ENCODE measurements at regions not wholly inside any gene's neighbourhood (a gene's known extent, or its start where the extent isn't known, plus 50 kb on each side); places are given as distances from the start of the nearest gene placed in this dataset.

- Histone ChIP-seq H3K9me3 (ENCODE audit: insufficient read depth in 2 of 2, low read depth in 1 of 2, low read length in 1 of 2) (no peaks in the 10 kb centered on the region), H3K9ac (replicated peaks in 1 of 4; ENCODE audit: extremely low read depth in 1 of 4, low read depth in 3 of 4, low read length in 3 of 4) (no peak overlapping the region), H3K4ac (replicated peaks; ENCODE audit: insufficient read length, low read depth, low read length) (no peak overlapping the region), H4K91ac (replicated peaks; ENCODE audit: insufficient read length, low read length) (no peak overlapping the region), H2BK12ac (ENCODE audit: low read depth, low read length) (no peak overlapping the region), H2BK120ac (replicated peaks; ENCODE audit: low read depth, low read length) (no peak overlapping the region), H4K8ac (ENCODE audit: extremely low read depth, insufficient read depth, low read length) (no peak overlapping the region), H3K4me1 (replicated peaks in 1 of 4; ENCODE audit: control insufficient read depth in 3 of 4, insufficient read depth in 4 of 4, low read length in 3 of 4) (peaks cover 0 to 7% (median 6%) of the 10 kb centered on the region in 4 experiments; a peak in 3 of 7 replicates), H3K27ac (ENCODE audit: low read depth, low read length) (no peak overlapping the region), H4K5ac (ENCODE audit: insufficient read length, low read depth, low read length) (no peak overlapping the region), H3K4me2 (ENCODE audit: insufficient read depth in 1 of 2, low read depth in 2 of 2, low read length in 2 of 2) (no peak overlapping the region), H3K14ac (ENCODE audit: insufficient read length) (no peak overlapping the region), H3K79me1 (ENCODE audit: low read depth, low read length) (no peaks in the 10 kb centered on the region), H3K27me3 (replicated peaks in 1 of 4; ENCODE audit: control insufficient read depth in 3 of 4, extremely low read depth in 1 of 4, insufficient read depth in 3 of 4, low read length in 3 of 4) (no peaks in the 10 kb centered on the region), H3K56ac (replicated peaks; ENCODE audit: insufficient read length, low read depth, low read length) (no peak overlapping the region), H3K18ac (ENCODE audit: extremely low read depth, low read length) (no peak overlapping the region), H2BK15ac (ENCODE audit: low read length) (no peak overlapping the region), H3K36me3 (ENCODE audit: control insufficient read depth in 2 of 4, insufficient read depth in 4 of 4, low read length in 3 of 4) (no peaks in the 10 kb centered on the region), H3K4me3 (ENCODE audit: extremely low read depth in 1 of 4, insufficient read depth in 2 of 4, low read depth in 3 of 4, low read length in 4 of 4) (no peak overlapping the region), H4K20me1 (replicated peaks in 1 of 2; ENCODE audit: control insufficient read depth in 1 of 2, insufficient read depth in 2 of 2, low read length in 2 of 2) (no peaks in the 10 kb centered on the region), H2AFZ (ENCODE audit: low read length) (no peak overlapping the region), H3K79me2 (ENCODE audit: control insufficient read depth in 1 of 2, insufficient read depth in 2 of 2, low read length in 2 of 2) (no peaks in the 10 kb centered on the region), H2BK20ac (ENCODE audit: low read length) (no peak overlapping the region), H3K23me2 (ENCODE audit: low read depth, low read length) (no peaks in the 10 kb centered on the region), H3K23ac (ENCODE audit: insufficient read length) (no peak overlapping the region), H2BK5ac (ENCODE audit: low read depth, low read length) (no peak overlapping the region), H2AK5ac (ENCODE audit: low read depth, low read length) (no peak overlapping the region)
- TF ChIP-seq NRF1 (IDR thresholded peaks at IDR 0.05; ENCODE audit: low read depth, low read length) (no peak), KDM1A (IDR thresholded peaks at IDR 0.05; ENCODE audit: borderline replicate concordance, low read length) (no peak), CBX5 (IDR thresholded peaks at IDR 0.05; ENCODE audit: low read depth, low read length) (no peak), POU5F1 (IDR thresholded peaks at IDR 0.05; ENCODE audit: low read depth, low read length) (no peak), RXRA (IDR thresholded peaks at IDR 0.05; ENCODE audit: insufficient read depth, low read depth, low read length) (no peak), USF2 (IDR thresholded peaks at IDR 0.05; ENCODE audit: low read length) (no peak), CTCF (IDR thresholded peaks at IDR 0.05; ENCODE audit: control extremely low read depth in 1 of 3, insufficient read depth in 1 of 3, low read depth in 1 of 3, low read length in 3 of 3) (no peak), POLR2A (IDR thresholded peaks at IDR 0.05; ENCODE audit: control extremely low read depth in 1 of 2, low read depth in 2 of 2, low read length in 2 of 2) (no peak), SAP30 (IDR thresholded peaks at IDR 0.05; ENCODE audit: insufficient read depth, insufficient replicate concordance, low read length) (no peak), SP4 (IDR thresholded peaks at IDR 0.05; ENCODE audit: low read length) (no peak)
- no peak for FAIRE-seq
- POLR2A ChIA-PET (ENCODE audit: partially characterized antibody), result no interaction called here
- 79% methylated on average over 4 of the region's 4 CpGs; no CpG with 5 or more reads in 1 of the 2 experiments for WGBS, 2 experiments (ENCODE audit: extremely low coverage in 1 of 2, insufficient coverage in 1 of 2, insufficient read length in 1 of 2, insufficient replicate concordance in 2 of 2, low coverage in 1 of 2, low lambda C conversion rate in 2 of 2, missing lambda C conversion rate in 1 of 2)
- DNase-seq (ENCODE audit: low read depth in 1 of 2, low spot score in 2 of 2), result no peak
- CTCF ChIA-PET (ENCODE audit: partially characterized antibody), result interaction anchor here (0.6 kb wide), 2 partner anchors 33 to 195 kb away, joined by 3 read pairs; no protein-coding TSS in a partner anchor
Observed at GRCh38 chr9:78573669-78574068, 276.7 kb downstream of the PSAT1 start.
